ENCODE measurements at regions not wholly inside any gene's neighbourhood (a gene's known extent, or its start where the extent isn't known, plus 50 kb on each side); places are given as distances from the start of the nearest gene placed in this dataset.

DNA sequence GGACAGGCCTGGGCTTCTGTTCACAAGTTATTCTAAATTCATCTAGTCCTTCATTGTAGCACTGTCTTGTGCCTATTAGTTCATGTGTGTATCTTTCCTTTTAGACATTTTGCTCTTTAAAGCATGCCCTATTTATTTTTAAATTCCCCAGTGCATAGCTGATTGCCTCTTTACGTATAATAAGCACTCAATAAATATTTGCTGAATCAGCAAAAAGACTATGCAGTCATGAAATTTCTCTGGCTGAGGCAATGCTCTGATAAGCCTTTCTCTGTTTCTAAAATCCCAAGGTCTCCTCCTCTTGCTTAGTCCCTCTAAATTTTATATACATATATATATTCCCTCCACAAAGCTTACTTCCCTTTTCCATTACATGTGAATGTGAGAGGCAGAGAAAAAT lies 315.9 kb upstream of the PCSK5 start:
- TF ChIP-seq, protein P1, sequence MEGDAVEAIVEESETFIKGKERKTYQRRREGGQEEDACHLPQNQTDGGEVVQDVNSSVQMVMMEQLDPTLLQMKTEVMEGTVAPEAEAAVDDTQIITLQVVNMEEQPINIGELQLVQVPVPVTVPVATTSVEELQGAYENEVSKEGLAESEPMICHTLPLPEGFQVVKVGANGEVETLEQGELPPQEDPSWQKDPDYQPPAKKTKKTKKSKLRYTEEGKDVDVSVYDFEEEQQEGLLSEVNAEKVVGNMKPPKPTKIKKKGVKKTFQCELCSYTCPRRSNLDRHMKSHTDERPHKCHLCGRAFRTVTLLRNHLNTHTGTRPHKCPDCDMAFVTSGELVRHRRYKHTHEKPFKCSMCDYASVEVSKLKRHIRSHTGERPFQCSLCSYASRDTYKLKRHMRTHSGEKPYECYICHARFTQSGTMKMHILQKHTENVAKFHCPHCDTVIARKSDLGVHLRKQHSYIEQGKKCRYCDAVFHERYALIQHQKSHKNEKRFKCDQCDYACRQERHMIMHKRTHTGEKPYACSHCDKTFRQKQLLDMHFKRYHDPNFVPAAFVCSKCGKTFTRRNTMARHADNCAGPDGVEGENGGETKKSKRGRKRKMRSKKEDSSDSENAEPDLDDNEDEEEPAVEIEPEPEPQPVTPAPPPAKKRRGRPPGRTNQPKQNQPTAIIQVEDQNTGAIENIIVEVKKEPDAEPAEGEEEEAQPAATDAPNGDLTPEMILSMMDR (IDR thresholded peaks at IDR 0.05) = no peak
- POLR2A ChIA-PET = no interaction called here
- Histone ChIP-seq H3K4me1 (ENCODE audit: insufficient read depth, low read length) (no peaks in the 10 kb centered on the region), H3K9me3 (ENCODE audit: control insufficient read depth in 1 of 2, insufficient read depth in 1 of 2, low read length in 2 of 2) (no peaks in the 10 kb centered on the region), H3K27ac (ENCODE audit: low read depth in 1 of 2, low read length in 2 of 2) (no peak overlapping the region), H3K4me3 (ENCODE audit: low read length) (no peak overlapping the region), H3K27me3 (ENCODE audit: control insufficient read depth in 1 of 2, insufficient read depth in 2 of 2, low read length in 2 of 2) (no peaks in the 10 kb centered on the region), H3K36me3 (ENCODE audit: insufficient read depth, low read length) (no peaks in the 10 kb centered on the region)
- Mint-ChIP-seq H3K4me3 (no peak overlapping the region), H3K27ac (no peak overlapping the region), H3K27me3 (no peaks in the 10 kb centered on the region), H3K9me3 (no peaks in the 10 kb centered on the region), H3K36me3 (ENCODE audit: low read depth) (no peaks in the 10 kb centered on the region), H3K4me1 (ENCODE audit: low read depth) (no peaks in the 10 kb centered on the region)
- ATAC-seq (ENCODE audit: poor library complexity) (no peak), DNase-seq (no peak)
- intact Hi-C loops (cut with DNase I, micrococcal nuclease) = no loop called here
- CTCF ChIA-PET = no interaction called here

DNA sequence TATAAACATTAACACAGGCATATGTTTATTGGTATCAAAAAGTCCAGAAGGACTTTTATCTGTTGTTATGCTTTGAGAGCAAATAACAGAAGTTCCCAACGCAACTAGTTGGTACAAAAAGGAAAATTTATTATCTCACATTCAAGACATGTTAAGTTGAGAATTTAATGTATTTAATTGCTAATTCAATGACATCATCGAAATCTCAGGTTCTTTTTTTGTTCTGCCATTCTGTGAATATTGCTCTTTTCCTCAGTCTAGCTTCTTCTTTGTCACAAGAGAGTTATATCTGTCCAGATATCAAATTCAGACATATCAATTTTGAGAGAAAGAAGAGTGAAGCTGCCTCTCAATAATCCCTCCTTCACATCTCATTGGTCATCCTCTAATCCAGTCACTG lies 307.6 kb upstream of the PCSK5 start:
- Mint-ChIP-seq H3K27me3 (peaks cover 8% of the 10 kb centered on the region), H3K4me3 (no peak overlapping the region), H3K36me3 (ENCODE audit: low read depth) (no peaks in the 10 kb centered on the region), H3K27ac (no peak overlapping the region), H3K4me1 (ENCODE audit: low read depth) (no peaks in the 10 kb centered on the region), H3K9me3 (no peaks in the 10 kb centered on the region)
- no peaks in the 10 kb centered on the region for H3K4me1 ChIP-seq (ENCODE audit: insufficient read depth, low read length)
- H3K27ac ChIP-seq (ENCODE audit: low read depth in 1 of 2, low read length in 2 of 2) = no peak overlapping the region
- intact Hi-C loops (cut with DNase I, micrococcal nuclease) = no loop called here
- ChIA-PET POLR2A (no interaction called here), CTCF (no interaction called here)
- H3K36me3 ChIP-seq (ENCODE audit: insufficient read depth, low read length) = no peaks in the 10 kb centered on the region
- H3K4me3 ChIP-seq (ENCODE audit: low read length) = no peak overlapping the region
- no peaks in the 10 kb centered on the region for H3K27me3 ChIP-seq (ENCODE audit: control insufficient read depth in 1 of 2, insufficient read depth in 2 of 2, low read length in 2 of 2)
- DNase-seq (no peak), ATAC-seq (ENCODE audit: poor library complexity) (no peak)
- H3K9me3 ChIP-seq (ENCODE audit: control insufficient read depth in 1 of 2, insufficient read depth in 1 of 2, low read length in 2 of 2) = no peaks in the 10 kb centered on the region
- TF ChIP-seq, protein P1 (IDR thresholded peaks at IDR 0.05) = no peak

DNA sequence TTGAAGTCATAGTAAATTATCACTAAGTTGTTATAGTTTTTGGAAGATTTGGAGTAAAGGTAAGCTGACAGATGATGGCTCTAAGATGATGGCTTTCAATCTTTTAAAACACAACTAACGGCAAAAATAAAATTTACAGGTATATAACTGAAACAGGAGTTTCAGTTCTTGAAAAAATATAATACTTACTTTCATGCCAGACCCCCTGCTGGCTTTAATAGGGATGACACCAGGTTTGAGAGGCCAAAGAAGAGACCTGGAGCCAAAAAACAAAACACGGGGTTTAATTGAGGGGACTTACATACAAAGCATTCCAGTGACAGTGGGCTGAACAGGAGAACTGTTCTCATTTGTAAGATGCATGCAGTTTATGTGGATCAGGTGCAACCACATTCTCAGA lies 301.7 kb upstream of the PCSK5 start:
- TF ChIP-seq, protein P1 (IDR thresholded peaks at IDR 0.05) = no peak
- Histone ChIP-seq H3K36me3 (ENCODE audit: insufficient read depth, low read length) (no peaks in the 10 kb centered on the region), H3K27me3 (ENCODE audit: control insufficient read depth in 1 of 2, insufficient read depth in 2 of 2, low read length in 2 of 2) (no peaks in the 10 kb centered on the region), H3K27ac (ENCODE audit: low read depth in 1 of 2, low read length in 2 of 2) (no peak overlapping the region), H3K4me1 (ENCODE audit: insufficient read depth, low read length) (no peaks in the 10 kb centered on the region), H3K9me3 (ENCODE audit: control insufficient read depth in 1 of 2, insufficient read depth in 1 of 2, low read length in 2 of 2) (no peaks in the 10 kb centered on the region), H3K4me3 (ENCODE audit: low read length) (no peak overlapping the region)
- ATAC-seq (ENCODE audit: poor library complexity) (no peak), DNase-seq (no peak)
- H3K27ac Mint-ChIP-seq = no peak overlapping the region
- intact Hi-C loops (cut with DNase I, micrococcal nuclease) = no loop called here
- ChIA-PET POLR2A (no interaction called here), CTCF (no interaction called here)
- no peaks in the 10 kb centered on the region for H3K36me3 Mint-ChIP-seq (ENCODE audit: low read depth)
- peaks cover 13% of the 10 kb centered on the region for H3K27me3 Mint-ChIP-seq
- no peaks in the 10 kb centered on the region for H3K4me1 Mint-ChIP-seq (ENCODE audit: low read depth)
- H3K9me3 Mint-ChIP-seq = no peaks in the 10 kb centered on the region
- no peak overlapping the region for H3K4me3 Mint-ChIP-seq

All from CD4-positive, alpha-beta T cell (primary cell).